ENCODE measurements at regions not wholly inside any gene's neighbourhood (a gene's known extent, or its start where the extent isn't known, plus 50 kb on each side); places are given as distances from the start of the nearest gene placed in this dataset.

GRCh38 chrX:110408949-110409588, 50.4 kb downstream of the RTL9 start:
- no peak for DNase-seq

GRCh38 chrX:110409925-110410324, 51.3 kb downstream of the RTL9 start:
- no peak for DNase-seq

- DNase-seq: no peak
Measured at GRCh38 chrX:110410603-110411002, 52.0 kb downstream of the RTL9 start.

GRCh38 chrX:110412971-110413726, 54.5 kb downstream of the RTL9 start:
- DNase-seq: no peak

GRCh38 chrX:110413727-110414124, 55.1 kb downstream of the RTL9 start:
- no peak for DNase-seq

GRCh38 chrX:110414273-110414672, 55.6 kb downstream of the RTL9 start:
- no peak for DNase-seq

- DNase-seq: no peak
Measured at GRCh38 chrX:110414679-110415439, 56.2 kb downstream of the RTL9 start.

GRCh38 chrX:110415440-110416170, 57.0 kb downstream of the RTL9 start:
- no peak for DNase-seq

- DNase-seq: no peak
Measured at GRCh38 chrX:110417128-110417527, 58.5 kb downstream of the RTL9 start.

- no peak for DNase-seq
Measured at GRCh38 chrX:110418316-110419235, 59.9 kb downstream of the RTL9 start.

GRCh38 chrX:110419512-110419911, 60.9 kb downstream of the RTL9 start:
- DNase-seq: no peak

GRCh38 chrX:110420771-110421499, 62.3 kb downstream of the RTL9 start:
- no peak for DNase-seq

GRCh38 chrX:110421500-110422455, 63.1 kb downstream of the RTL9 start:
- DNase-seq: no peak

GRCh38 chrX:110425222-110426154, 66.8 kb downstream of the RTL9 start:
- DNase-seq: no peak

- DNase-seq: no peak
Measured at GRCh38 chrX:110426155-110426504, 67.5 kb downstream of the RTL9 start.

GRCh38 chrX:110427076-110427475, 68.4 kb downstream of the RTL9 start:
- DNase-seq: no peak

- DNase-seq: no peak
Measured at GRCh38 chrX:110428144-110428543, 69.5 kb downstream of the RTL9 start.

- DNase-seq: no peak
Measured at GRCh38 chrX:110430293-110431076, 71.8 kb downstream of the RTL9 start.

All from activated gamma-delta T cell (primary cell).